Chondrocyte (in vitro differentiated cells): ENCODE measurements at regions not wholly inside any gene's neighbourhood (a gene's known extent, or its start where the extent isn't known, plus 50 kb on each side); places are given as distances from the start of the nearest gene placed in this dataset.

Source experiments
- DNase-seq: peaks from one replicate; pipeline ENCODE4 v3.0.0; 2021; ENCODE audit warnings: mixed read lengths, low spot score
- H3K27ac Mint-ChIP-seq: one replicate; pipeline ENCODE4 v1.8.0; 2021; ENCODE audit warnings: mild to moderate bottlenecking, moderate library complexity, mixed read lengths; ENCODE audit not compliant: unreplicated experiment
- H3K27me3 Mint-ChIP-seq: 2 replicates; pipeline ENCODE4 v1.8.0; 2021; ENCODE audit warnings: low read depth, mixed read lengths
- H3K36me3 Mint-ChIP-seq: 2 replicates; pipeline ENCODE4 v1.8.0; 2021; ENCODE audit warnings: low read depth, mixed read lengths
- H3K4me1 Mint-ChIP-seq: 2 replicates; pipeline ENCODE4 v1.8.0; 2021; ENCODE audit warnings: low read depth, mild to moderate bottlenecking, mixed read lengths
- H3K4me3 Mint-ChIP-seq: one replicate; pipeline ENCODE4 v1.8.0; 2021; ENCODE audit warnings: mild to moderate bottlenecking, moderate library complexity, mixed read lengths; ENCODE audit not compliant: unreplicated experiment
- H3K9me3 Mint-ChIP-seq: 2 replicates; pipeline ENCODE4 v1.8.0; 2021; ENCODE audit warnings: low read depth, mixed read lengths
- CTCF ChIP-seq: fragments of 200-600 bp; sonication (generic); IDR thresholded peaks from 2 replicates; pipeline ENCODE4 v1.5.0; 2021; ENCODE audit warnings: antibody characterized with exemption, mild to moderate bottlenecking, moderate library complexity

DNA sequence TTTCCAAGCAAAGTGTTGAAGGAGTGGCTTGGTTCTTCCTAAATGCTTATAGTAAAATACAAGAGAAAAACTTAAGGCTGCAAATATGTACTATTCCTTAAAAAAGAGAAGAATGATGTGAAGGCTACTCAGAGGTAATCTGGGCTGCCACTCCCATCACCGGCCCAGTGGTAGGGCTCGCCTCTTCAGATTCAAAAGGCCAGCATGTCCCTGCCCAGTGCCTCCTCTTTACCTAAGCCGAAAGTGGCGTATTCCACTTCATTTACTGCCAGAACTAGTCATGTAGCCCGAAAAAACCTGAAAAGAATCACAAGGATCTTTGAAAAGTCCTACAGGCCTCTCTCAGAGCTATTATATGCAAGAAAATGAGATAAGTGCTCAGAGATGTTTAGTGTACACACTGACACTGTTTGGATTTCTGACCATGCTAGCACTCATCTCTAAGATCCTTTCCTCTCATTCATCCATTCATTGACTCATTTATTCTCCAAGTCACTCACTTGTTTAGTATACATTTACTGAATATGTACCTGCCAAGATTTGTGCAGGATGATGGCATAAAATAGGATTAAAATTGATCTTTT lies 373.3 kb upstream of the THBS1 start:
- peaks cover 13% of the 10 kb centered on the region for H3K4me1 Mint-ChIP-seq
- H3K4me3 Mint-ChIP-seq = no peak overlapping the region
- no peak overlapping the region for H3K27ac Mint-ChIP-seq
- TF ChIP-seq CTCF = no peak
- no peak for DNase-seq
- peaks cover 3% of the 10 kb centered on the region for H3K36me3 Mint-ChIP-seq
- H3K9me3 Mint-ChIP-seq = peaks cover 21% of the 10 kb centered on the region
- no peaks in the 10 kb centered on the region for H3K27me3 Mint-ChIP-seq

- Mint-ChIP-seq H3K36me3 (peaks cover 6% of the 10 kb centered on the region), H3K27ac (no peak overlapping the region), H3K4me3 (no peak overlapping the region), H3K4me1 (peaks cover 11% of the 10 kb centered on the region), H3K27me3 (no peaks in the 10 kb centered on the region), H3K9me3 (peaks cover 25% of the 10 kb centered on the region)
- TF ChIP-seq CTCF = no peak
- no peak for DNase-seq
Measured at GRCh38 chr15:39208187-39208586, 372.7 kb upstream of the THBS1 start.

DNA sequence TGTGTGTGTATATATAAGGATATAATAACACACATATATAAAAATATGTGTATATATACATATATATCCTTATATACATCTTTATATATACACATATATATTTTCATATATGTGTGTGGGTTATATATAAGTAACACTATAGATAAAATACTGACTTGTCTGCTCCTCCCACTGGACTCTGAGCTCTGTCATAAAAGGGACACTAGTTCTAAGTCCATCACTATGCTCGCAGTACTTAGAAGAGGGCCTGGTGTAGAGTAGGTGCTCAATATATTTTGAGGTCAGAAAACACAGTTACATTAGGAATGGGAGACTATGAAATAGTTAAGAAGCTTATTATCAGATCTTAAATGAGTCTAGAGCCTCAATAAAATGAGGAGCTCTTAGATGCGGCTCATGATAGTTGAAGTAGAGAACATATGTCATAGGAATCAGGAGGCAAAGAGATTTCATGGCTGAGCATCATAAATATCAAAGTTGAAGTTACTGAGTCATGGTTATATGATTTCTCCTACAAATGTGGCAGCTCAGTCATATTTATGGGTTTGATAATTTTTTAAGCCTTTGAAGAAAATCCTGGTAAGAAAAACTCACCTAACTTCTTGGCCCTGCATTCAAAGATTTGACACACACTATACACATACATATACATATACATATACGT lies 371.2 kb upstream of the THBS1 start:
- peaks cover 6% of the 10 kb centered on the region for H3K36me3 Mint-ChIP-seq
- no peak overlapping the region for H3K4me3 Mint-ChIP-seq
- no peak for TF ChIP-seq CTCF
- peaks cover 19% of the 10 kb centered on the region for H3K4me1 Mint-ChIP-seq
- H3K9me3 Mint-ChIP-seq = peaks cover 25% of the 10 kb centered on the region
- H3K27ac Mint-ChIP-seq = no peak overlapping the region
- no peaks in the 10 kb centered on the region for H3K27me3 Mint-ChIP-seq
- DNase-seq = no peak

DNA sequence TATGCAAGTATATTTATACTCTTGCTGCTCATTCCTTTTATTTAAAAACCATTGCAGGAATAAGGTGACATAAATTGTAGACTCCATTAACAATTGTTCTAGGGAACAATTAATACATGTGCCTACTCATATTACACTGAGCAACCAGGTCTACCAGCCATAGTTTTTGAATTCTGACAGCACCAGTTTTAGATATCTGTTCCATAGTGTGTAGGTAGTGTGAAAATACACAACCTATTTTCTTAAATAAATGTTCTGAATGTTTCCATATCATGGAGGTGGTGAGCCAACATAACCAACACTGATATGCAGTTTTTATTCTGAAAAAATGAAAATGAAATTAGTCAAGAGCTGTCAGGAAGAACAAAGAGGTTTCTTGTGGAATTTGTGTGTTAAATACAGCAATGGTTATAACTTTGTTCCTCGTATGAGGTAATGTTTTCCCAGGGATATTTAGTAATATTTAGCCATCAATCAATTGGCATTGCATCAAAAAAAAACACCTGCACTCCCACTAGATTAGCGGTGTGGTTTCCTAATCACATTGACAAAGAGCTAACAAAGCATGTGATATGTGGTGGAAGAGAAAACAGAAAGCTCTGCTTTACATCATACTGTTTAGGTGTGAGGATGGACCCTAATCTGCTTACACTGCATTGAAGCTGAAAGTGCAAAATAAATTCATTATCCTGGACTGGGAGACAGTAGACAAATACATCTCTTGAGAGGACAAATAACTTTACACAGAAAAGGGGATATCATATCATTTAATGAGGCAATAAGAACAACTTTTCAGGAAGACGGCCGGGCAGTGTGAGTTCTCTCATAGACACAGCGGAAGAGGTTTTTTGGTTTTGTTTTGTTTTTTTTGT lies 369.5 kb upstream of the THBS1 start:
- no peak for DNase-seq
- H3K4me1 Mint-ChIP-seq = peaks cover 23% of the 10 kb centered on the region
- peaks cover 6% of the 10 kb centered on the region for H3K36me3 Mint-ChIP-seq
- H3K27ac Mint-ChIP-seq = no peak overlapping the region
- peaks cover 25% of the 10 kb centered on the region for H3K9me3 Mint-ChIP-seq
- no peaks in the 10 kb centered on the region for H3K27me3 Mint-ChIP-seq
- TF ChIP-seq CTCF = no peak
- no peak overlapping the region for H3K4me3 Mint-ChIP-seq

GRCh38 chr15:39213385-39213840 lies 367.5 kb upstream of the THBS1 start:
- peak overlapping the region; percentile 88 for H3K27ac Mint-ChIP-seq
- H3K9me3 Mint-ChIP-seq = peaks cover 37% of the 10 kb centered on the region
- H3K4me3 Mint-ChIP-seq = peak overlapping the region; percentile 29
- DNase-seq = no peak
- peaks cover 29% of the 10 kb centered on the region for H3K4me1 Mint-ChIP-seq
- H3K27me3 Mint-ChIP-seq = no peaks in the 10 kb centered on the region
- no peak for TF ChIP-seq CTCF
- H3K36me3 Mint-ChIP-seq = peaks cover 11% of the 10 kb centered on the region
